ENCODE measurements at regions not wholly inside any gene's neighbourhood (a gene's known extent, or its start where the extent isn't known, plus 50 kb on each side); places are given as distances from the start of the nearest gene placed in this dataset.

DNA sequence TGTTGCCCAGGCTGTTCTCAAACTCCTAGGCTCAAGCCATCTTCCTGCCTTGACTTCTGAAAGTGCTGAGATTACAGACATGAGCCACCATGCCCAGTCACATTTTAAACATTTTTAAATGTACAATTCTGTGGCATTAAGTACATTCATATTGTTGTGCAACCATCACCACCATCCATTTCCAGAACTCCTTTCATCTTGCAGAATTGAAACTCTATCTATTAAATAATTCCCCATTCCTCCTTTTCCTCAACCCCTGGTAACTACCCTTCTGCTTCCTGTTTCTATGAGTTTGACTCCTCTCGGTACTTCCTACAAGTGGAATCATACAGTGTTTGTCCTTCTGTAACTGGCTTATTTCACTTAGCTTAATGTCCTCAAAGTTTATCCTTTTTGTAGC, 103.8 kb upstream of the NAA20 start:
- TF ChIP-seq POLR2A (IDR thresholded peaks at IDR 0.05) = no peak
- TF ChIP-seq, protein P1, sequence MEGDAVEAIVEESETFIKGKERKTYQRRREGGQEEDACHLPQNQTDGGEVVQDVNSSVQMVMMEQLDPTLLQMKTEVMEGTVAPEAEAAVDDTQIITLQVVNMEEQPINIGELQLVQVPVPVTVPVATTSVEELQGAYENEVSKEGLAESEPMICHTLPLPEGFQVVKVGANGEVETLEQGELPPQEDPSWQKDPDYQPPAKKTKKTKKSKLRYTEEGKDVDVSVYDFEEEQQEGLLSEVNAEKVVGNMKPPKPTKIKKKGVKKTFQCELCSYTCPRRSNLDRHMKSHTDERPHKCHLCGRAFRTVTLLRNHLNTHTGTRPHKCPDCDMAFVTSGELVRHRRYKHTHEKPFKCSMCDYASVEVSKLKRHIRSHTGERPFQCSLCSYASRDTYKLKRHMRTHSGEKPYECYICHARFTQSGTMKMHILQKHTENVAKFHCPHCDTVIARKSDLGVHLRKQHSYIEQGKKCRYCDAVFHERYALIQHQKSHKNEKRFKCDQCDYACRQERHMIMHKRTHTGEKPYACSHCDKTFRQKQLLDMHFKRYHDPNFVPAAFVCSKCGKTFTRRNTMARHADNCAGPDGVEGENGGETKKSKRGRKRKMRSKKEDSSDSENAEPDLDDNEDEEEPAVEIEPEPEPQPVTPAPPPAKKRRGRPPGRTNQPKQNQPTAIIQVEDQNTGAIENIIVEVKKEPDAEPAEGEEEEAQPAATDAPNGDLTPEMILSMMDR (IDR thresholded peaks at IDR 0.05) = no peak

Measured in heart left ventricle (tissue), 13 donors.